GM12878 (cell line): ENCODE measurements at regions not wholly inside any gene's neighbourhood (a gene's known extent, or its start where the extent isn't known, plus 50 kb on each side); places are given as distances from the start of the nearest gene placed in this dataset.

Experiments
- ATAC-seq: fragments of 200-7000 bp; cut with Tn5 transposase; 3 replicates; pipeline ENCODE4 v1.9.1; 2020; ENCODE audit warnings: mild to moderate bottlenecking, moderate library complexity
- BruUV-seq: library from RNA; stranded (reverse); fragments of 400-500 nt; replicated peaks from 2 replicates; lab custom pipeline; 2021; lab: Mats Ljungman, UMichigan
- CTCF ChIA-PET: fragments of 300-600 bp; sonication (Branson Sonifier 250); formaldehyde crosslinking; extraction: SDS; loops from one replicate; lab custom pipeline; 2021; ENCODE audit warnings: inconsistent platforms; lab: Yijun Ruan, JAX
- POLR2A ChIA-PET: fragments of 350-600 bp; formaldehyde crosslinking; extraction: SDS; loops from one replicate; lab custom pipeline; 2021; ENCODE audit warnings: inconsistent platforms; lab: Charles Lee
- RAD21 ChIA-PET: fragments of 300-600 bp; sonication (Branson Sonifier 250); formaldehyde crosslinking; loops from one replicate; lab custom pipeline; 2023; ENCODE audit warnings: antibody characterized with exemption; ENCODE audit not compliant: unreplicated experiment; lab: Charles Lee
- SMC1A ChIA-PET: fragments of 300-600 bp; sonication (Branson Sonifier 250); formaldehyde crosslinking; loops from one replicate; lab custom pipeline; 2023; ENCODE audit not compliant: unreplicated experiment, uncharacterized antibody; lab: Charles Lee
- DNase-seq: peaks from one replicate; pipeline ENCODE4 v3.0.0-alpha.2; 2011; ENCODE audit warnings: low read depth, low spot score
- FAIRE-seq: peaks from 3 replicates; lab custom pipeline; 2011; peaks lifted over from hg19 to GRCh38; lab: Jason Lieb, UNC
- H2AFZ ChIP-seq: 2 replicates; pipeline ENCODE4 v1.6.0; 2011; ENCODE audit warnings: low read depth, low read length, control low read depth; ENCODE audit not compliant: control insufficient read depth
- H3K27ac ChIP-seq: 2 replicates; pipeline ENCODE4 v1.5.1; 2011; ENCODE audit warnings: control low read depth; ENCODE audit not compliant: control insufficient read depth, insufficient read depth
- H3K27me3 ChIP-seq, 2 experiments: replicated peaks in 1 of 2; 2 replicates each; pipeline versions ENCODE4 v1.6.0 to v1.6.1; 2011; ENCODE audit warnings: low read length in 1 of 2; ENCODE audit not compliant: control insufficient read depth in 2 of 2, insufficient read depth in 2 of 2
- H3K36me3 ChIP-seq, 2 experiments: 2 replicates each; pipeline ENCODE4 v1.5.1; 2011; ENCODE audit warnings: low read length in 1 of 2; ENCODE audit not compliant: control insufficient read depth in 2 of 2, insufficient read depth in 2 of 2
- H3K4me1 ChIP-seq: 2 replicates; pipeline ENCODE4 v1.6.1; 2011; ENCODE audit warnings: mild to moderate bottlenecking, low read length, moderate library complexity, mixed read lengths; ENCODE audit not compliant: control insufficient read depth, insufficient read depth
- H3K4me2 ChIP-seq: 2 replicates; pipeline ENCODE4 v1.6.0; 2011; ENCODE audit warnings: control low read depth; ENCODE audit not compliant: control insufficient read depth, insufficient read depth
- H3K4me3 ChIP-seq: fragments of 200-600 bp; sonication (generic); 2 replicates; pipeline ENCODE4 v1.5.1; 2016
- H3K79me2 ChIP-seq: 2 replicates; pipeline ENCODE4 v1.6.0; 2011; ENCODE audit warnings: low read length; ENCODE audit not compliant: control insufficient read depth, insufficient read depth
- H3K9ac ChIP-seq: 2 replicates; pipeline ENCODE4 v1.8.0; 2011; ENCODE audit warnings: low read length, control low read depth, mixed read lengths; ENCODE audit not compliant: control insufficient read depth, insufficient read depth
- H3K9me3 ChIP-seq: replicated peaks from 3 replicates; pipeline ENCODE4 v1.5.1; 2011; ENCODE audit warnings: mild to moderate bottlenecking, low read length; ENCODE audit not compliant: control insufficient read depth, insufficient read depth
- H4K20me1 ChIP-seq: 2 replicates; pipeline ENCODE4 v1.6.0; 2011; ENCODE audit not compliant: control insufficient read depth, insufficient read depth
- DPF2 ChIP-seq: fragments of 450-650 bp; IDR thresholded peaks from 2 replicates; pipeline ENCODE4 v1.6.1; 2017; ENCODE audit warnings: mild to moderate bottlenecking
- E2F8 ChIP-seq: fragments of 450-650 bp; IDR thresholded peaks from 2 replicates; pipeline ENCODE4 v1.6.1; 2018; ENCODE audit warnings: mild to moderate bottlenecking, low read depth, moderate library complexity; ENCODE audit not compliant: partially characterized antibody
- NKRF ChIP-seq: fragments of 450-650 bp; conservative IDR thresholded peaks from 2 replicates; pipeline ENCODE4 v1.6.1; 2017; ENCODE audit warnings: mild to moderate bottlenecking, moderate library complexity
- WGBS: methylation state at CpG from one replicate; pipeline ENCODE4 v1.1.6; 2016; ENCODE audit warnings: low lambda C conversion rate; ENCODE audit not compliant: insufficient replicate concordance, insufficient coverage; ENCODE audit errors: missing lambda C conversion rate; 5-methylcytosine and 5-hydroxymethylcytosine counted together
- in situ Hi-C: fragments of 300-500 bp; cut with MboI; formaldehyde crosslinking; loops from 9 replicates; pipeline ENCODE4 v1.14.3; 2018; ENCODE audit warnings: mixed read lengths
- intact Hi-C: fragments of 100-400 bp; cut with micrococcal nuclease; formaldehyde crosslinking; loops from one replicate; pipeline ENCODE4 v1.14.2; 2022; ENCODE audit not compliant: unreplicated experiment

- no TSS peak for BruUV-seq
- H2AFZ ChIP-seq = no peak overlapping the region
- intact Hi-C loops = no loop called here
- H3K4me2 ChIP-seq = no peak overlapping the region
- H3K36me3 ChIP-seq = no peaks in the 10 kb centered on the region
- no peaks in the 10 kb centered on the region for H3K79me2 ChIP-seq
- no peak for FAIRE-seq
- POLR2A ChIA-PET = interaction anchor here (0.6 to 0.7 kb wide), 2 partner anchors 33 to 1110 kb away, joined by 3 to 4 read pairs; no protein-coding TSS in a partner anchor
- H3K9ac ChIP-seq = no peak overlapping the region
- 60% methylated on average over 5 of the region's 5 CpGs for WGBS
- no peak for TF ChIP-seq E2F8
- no peak for TF ChIP-seq NKRF
- no peak for TF ChIP-seq DPF2
- TF ChIP-seq, all 136 proteins: peak for 0
- in situ Hi-C loops = no loop called here
- DNase-seq = no peak
- no peak overlapping the region for H3K27ac ChIP-seq
- H3K27me3 ChIP-seq = no peaks in the 10 kb centered on the region
- H3K4me1 ChIP-seq = no peaks in the 10 kb centered on the region; the same call in 1 of the 2 replicates
- ChIA-PET SMC1A (interaction anchor here (0.6 to 2.0 kb wide), 5 partner anchors 11 to 345 kb away, joined by 3 to 4 read pairs (median 4); partner anchors contain the start of genes C1orf122 and YRDC), RAD21 (no interaction called here), CTCF (interaction anchor here (0.9 to 1.1 kb wide), 3 partner anchors 10 to 79 kb away, joined by 3 read pairs; no protein-coding TSS in a partner anchor)
- H4K20me1 ChIP-seq = no peaks in the 10 kb centered on the region
- H3K9me3 ChIP-seq = 0 out of 3 replicates have a peak, but pooled peaks cover under 1% of the 10 kb centered on the region
- no peak for ATAC-seq
- no peak overlapping the region for H3K4me3 ChIP-seq
Measured at GRCh38 chr1:38105267-38105666, 58.7 kb upstream of the POU3F1 start.
